ENCODE measurements at regions not wholly inside any gene's neighbourhood (a gene's known extent, or its start where the extent isn't known, plus 50 kb on each side); places are given as distances from the start of the nearest gene placed in this dataset.

- Histone ChIP-seq H3K14ac (ENCODE audit: insufficient read length) (no peak overlapping the region), H3K9me3 (ENCODE audit: insufficient read depth in 2 of 2, low read depth in 1 of 2, low read length in 1 of 2) (no peaks in the 10 kb centered on the region), H2AK5ac (ENCODE audit: low read depth, low read length) (no peak overlapping the region), H3K79me2 (ENCODE audit: control insufficient read depth in 1 of 2, insufficient read depth in 2 of 2, low read length in 2 of 2) (peaks cover 0 to 4% of the 10 kb centered on the region in 2 experiments; a peak in 1 of 4 replicates), H4K5ac (ENCODE audit: insufficient read length, low read depth, low read length) (no peak overlapping the region), H3K23me2 (ENCODE audit: low read depth, low read length) (no peaks in the 10 kb centered on the region; the same call in 1 of the 2 replicates), H2AFZ (ENCODE audit: low read length) (no peak overlapping the region), H3K4me2 (ENCODE audit: insufficient read depth in 1 of 2, low read depth in 2 of 2, low read length in 2 of 2) (peak overlapping the region in 1 of 2 experiments; percentile 13; a peak in 2 of 4 replicates), H4K91ac (replicated peaks; ENCODE audit: insufficient read length, low read length) (no peak overlapping the region), H3K9ac (replicated peaks in 1 of 4; ENCODE audit: extremely low read depth in 1 of 4, low read depth in 3 of 4, low read length in 3 of 4) (no peak overlapping the region), H2BK120ac (replicated peaks; ENCODE audit: low read depth, low read length) (no peak overlapping the region), H3K27me3 (replicated peaks in 1 of 4; ENCODE audit: control insufficient read depth in 3 of 4, extremely low read depth in 1 of 4, insufficient read depth in 3 of 4, low read length in 3 of 4) (no peaks in the 10 kb centered on the region), H4K8ac (ENCODE audit: extremely low read depth, insufficient read depth, low read length) (peak overlapping the region; percentile 45), H3K79me1 (ENCODE audit: low read depth, low read length) (no peaks in the 10 kb centered on the region; the same call in 1 of the 2 replicates), H4K20me1 (replicated peaks in 1 of 2; ENCODE audit: control insufficient read depth in 1 of 2, insufficient read depth in 2 of 2, low read length in 2 of 2) (peaks cover 2 to 3% of the 10 kb centered on the region in 2 experiments), H3K18ac (ENCODE audit: extremely low read depth, low read length) (no peak overlapping the region), H2BK12ac (ENCODE audit: low read depth, low read length) (no peak overlapping the region; the same call in 1 of the 2 replicates), H3K56ac (replicated peaks; ENCODE audit: insufficient read length, low read depth, low read length) (no peak overlapping the region), H3K23ac (ENCODE audit: insufficient read length) (no peak overlapping the region), H3K4me1 (replicated peaks in 1 of 4; ENCODE audit: control insufficient read depth in 3 of 4, insufficient read depth in 4 of 4, low read length in 3 of 4) (peaks cover 7 to 24% (median 16%) of the 10 kb centered on the region in 4 experiments), H3K36me3 (ENCODE audit: control insufficient read depth in 2 of 4, insufficient read depth in 4 of 4, low read length in 3 of 4) (no peaks in the 10 kb centered on the region), H2BK15ac (ENCODE audit: low read length) (no peak overlapping the region), H3K4me3 (ENCODE audit: extremely low read depth in 1 of 4, insufficient read depth in 2 of 4, low read depth in 3 of 4, low read length in 4 of 4) (no peak overlapping the region), H2BK5ac (ENCODE audit: low read depth, low read length) (no peak overlapping the region), H3K27ac (ENCODE audit: low read depth, low read length) (no peak overlapping the region), H2BK20ac (ENCODE audit: low read length) (no peak overlapping the region), H3K4ac (replicated peaks; ENCODE audit: insufficient read length, low read depth, low read length) (no peak overlapping the region)
- 74% methylated on average over 8 of the region's 8 CpGs; no CpG with 5 or more reads in 1 of the 2 experiments for WGBS, 2 experiments (ENCODE audit: extremely low coverage in 1 of 2, insufficient coverage in 1 of 2, insufficient read length in 1 of 2, insufficient replicate concordance in 2 of 2, low coverage in 1 of 2, low lambda C conversion rate in 2 of 2, missing lambda C conversion rate in 1 of 2)
- FAIRE-seq (no peak), DNase-seq (ENCODE audit: low read depth in 1 of 2, low spot score in 2 of 2) (peak in 1 of 2 experiments; percentile 42)
- POLR2A ChIA-PET (ENCODE audit: partially characterized antibody) = interaction anchor here (0.6 to 1.9 kb wide), 4 partner anchors 9 to 58 kb away, joined by 3 to 5 read pairs (median 4); no protein-coding TSS in a partner anchor
- CTCF ChIA-PET (ENCODE audit: partially characterized antibody) = interaction anchor here (0.8 to 2.3 kb wide), 4 partner anchors 9 to 62 kb away, joined by 3 to 12 read pairs (median 4); no protein-coding TSS in a partner anchor
- no peak for TF ChIP-seq SIX5 (IDR thresholded peaks at IDR 0.05; ENCODE audit: low read depth, low read length)
- no peak for TF ChIP-seq HDAC2 (IDR thresholded peaks at IDR 0.05; ENCODE audit: borderline replicate concordance in 1 of 2, low read depth in 2 of 2, low read length in 2 of 2)
- no peak for TF ChIP-seq HDAC6 (IDR thresholded peaks at IDR 0.05; ENCODE audit: low read depth, low read length)
- TF ChIP-seq SP1 (IDR thresholded peaks at IDR 0.05; ENCODE audit: low read depth, low read length) = no peak
- no peak for TF ChIP-seq NANOG (IDR thresholded peaks at IDR 0.05; ENCODE audit: insufficient read depth, low read depth, low read length, poor library complexity, severe bottlenecking)
- TF ChIP-seq JUN (IDR thresholded peaks at IDR 0.05; ENCODE audit: low read depth, low read length) = no peak
- no peak for TF ChIP-seq CBX5 (IDR thresholded peaks at IDR 0.05; ENCODE audit: low read depth, low read length)
- TF ChIP-seq BRCA1 (IDR thresholded peaks at IDR 0.05; ENCODE audit: low read depth, low read length) = no peak
- TF ChIP-seq EGR1 (IDR thresholded peaks at IDR 0.05; ENCODE audit: borderline replicate concordance, low read depth, low read length) = no peak
- no peak for TF ChIP-seq SUZ12 (IDR thresholded peaks at IDR 0.05; ENCODE audit: low read length)
- no peak for TF ChIP-seq GABPA (IDR thresholded peaks at IDR 0.05; ENCODE audit: borderline replicate concordance, insufficient read depth, low read length)
- no peak for TF ChIP-seq BACH1 (IDR thresholded peaks at IDR 0.05; ENCODE audit: low read length)
Observed at GRCh38 chr17:77366558-77367245, 225.9 kb downstream of the SEC14L1 start.
